Neutrophil (primary cell): ENCODE measurements at regions not wholly inside any gene's neighbourhood (a gene's known extent, or its start where the extent isn't known, plus 50 kb on each side); places are given as distances from the start of the nearest gene placed in this dataset.

ENCODE experiments used
- H3K27ac ChIP-seq: fragments of 200-600 bp; sonication (generic); 2 replicates; pipeline ENCODE4 v1.5.1; 2016; ENCODE audit warnings: mild to moderate bottlenecking, moderate library complexity
- H3K27me3 ChIP-seq: fragments of 200-600 bp; sonication (generic); 2 replicates; pipeline ENCODE4 v1.6.0; 2016; ENCODE audit warnings: mild to moderate bottlenecking
- H3K36me3 ChIP-seq: fragments of 200-600 bp; sonication (generic); 2 replicates; pipeline ENCODE4 v1.5.1; 2017
- H3K4me1 ChIP-seq, 2 experiments: fragments of 200-600 bp in 1 of 2; sonication (generic) in 1 of 2; 1 replicate in 1 of 2; 2 replicates in 1 of 2; pipeline versions ENCODE4 v1.5.1 to v1.6.1; 2013 to 2016; ENCODE audit warnings: low read depth in 1 of 2, low read length in 1 of 2, mild to moderate bottlenecking in 1 of 2, moderate library complexity in 1 of 2; ENCODE audit not compliant: control insufficient read depth in 1 of 2, insufficient read depth in 1 of 2
- H3K4me3 ChIP-seq, 2 experiments: fragments of 200-600 bp in 1 of 2; sonication (generic) in 1 of 2; 1 replicate in 1 of 2; 2 replicates in 1 of 2; pipeline ENCODE4 v1.5.1; 2013 to 2016; ENCODE audit warnings: low read depth in 1 of 2, low read length in 1 of 2, mild to moderate bottlenecking in 1 of 2, moderate library complexity in 1 of 2
- H3K9me3 ChIP-seq: fragments of 200-600 bp; sonication (generic); 2 replicates; pipeline ENCODE4 v1.5.1; 2016
- TF ChIP-seq, protein P1 (sequence below): fragments of 200-600 bp; sonication (generic); IDR thresholded peaks from 2 replicates; pipeline ENCODE4 v1.5.1; 2016; ENCODE audit warnings: antibody characterized with exemption

- Histone ChIP-seq H3K27ac (no peak overlapping the region), H3K27me3 (peaks cover 7% of the 10 kb centered on the region), H3K4me1 (no peaks in the 10 kb centered on the region), H3K9me3 (no peaks in the 10 kb centered on the region), H3K36me3 (no peaks in the 10 kb centered on the region), H3K4me3 (no peak overlapping the region)
- TF ChIP-seq, protein P1, sequence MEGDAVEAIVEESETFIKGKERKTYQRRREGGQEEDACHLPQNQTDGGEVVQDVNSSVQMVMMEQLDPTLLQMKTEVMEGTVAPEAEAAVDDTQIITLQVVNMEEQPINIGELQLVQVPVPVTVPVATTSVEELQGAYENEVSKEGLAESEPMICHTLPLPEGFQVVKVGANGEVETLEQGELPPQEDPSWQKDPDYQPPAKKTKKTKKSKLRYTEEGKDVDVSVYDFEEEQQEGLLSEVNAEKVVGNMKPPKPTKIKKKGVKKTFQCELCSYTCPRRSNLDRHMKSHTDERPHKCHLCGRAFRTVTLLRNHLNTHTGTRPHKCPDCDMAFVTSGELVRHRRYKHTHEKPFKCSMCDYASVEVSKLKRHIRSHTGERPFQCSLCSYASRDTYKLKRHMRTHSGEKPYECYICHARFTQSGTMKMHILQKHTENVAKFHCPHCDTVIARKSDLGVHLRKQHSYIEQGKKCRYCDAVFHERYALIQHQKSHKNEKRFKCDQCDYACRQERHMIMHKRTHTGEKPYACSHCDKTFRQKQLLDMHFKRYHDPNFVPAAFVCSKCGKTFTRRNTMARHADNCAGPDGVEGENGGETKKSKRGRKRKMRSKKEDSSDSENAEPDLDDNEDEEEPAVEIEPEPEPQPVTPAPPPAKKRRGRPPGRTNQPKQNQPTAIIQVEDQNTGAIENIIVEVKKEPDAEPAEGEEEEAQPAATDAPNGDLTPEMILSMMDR, result no peak
Measured at GRCh38 chr6:845566-845965, 152.6 kb upstream of the EXOC2 start.

DNA sequence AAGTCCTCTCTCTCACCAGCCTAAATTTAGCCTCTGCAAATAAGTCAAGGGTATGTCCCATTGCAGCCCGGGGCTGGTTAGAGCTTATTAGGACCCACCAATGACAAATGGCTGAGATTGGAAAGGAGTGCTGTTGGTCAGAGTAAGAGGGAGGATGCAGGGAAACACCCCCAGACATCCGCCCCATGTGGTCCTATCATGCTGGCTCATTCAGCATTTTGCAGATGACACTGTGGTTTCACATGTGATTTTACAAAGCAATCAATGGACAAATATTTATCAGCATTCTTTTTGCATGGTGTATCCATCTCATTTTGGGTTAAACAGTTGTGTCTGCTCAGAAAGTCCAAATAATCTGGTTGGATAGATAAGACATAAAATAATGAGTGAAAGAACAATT lies 152.2 kb upstream of the EXOC2 start:
- Histone ChIP-seq H3K4me3 (no peak overlapping the region), H3K4me1 (no peaks in the 10 kb centered on the region), H3K27ac (no peak overlapping the region), H3K36me3 (no peaks in the 10 kb centered on the region), H3K27me3 (peaks cover 7% of the 10 kb centered on the region), H3K9me3 (no peaks in the 10 kb centered on the region)
- TF ChIP-seq, protein P1, result no peak

DNA sequence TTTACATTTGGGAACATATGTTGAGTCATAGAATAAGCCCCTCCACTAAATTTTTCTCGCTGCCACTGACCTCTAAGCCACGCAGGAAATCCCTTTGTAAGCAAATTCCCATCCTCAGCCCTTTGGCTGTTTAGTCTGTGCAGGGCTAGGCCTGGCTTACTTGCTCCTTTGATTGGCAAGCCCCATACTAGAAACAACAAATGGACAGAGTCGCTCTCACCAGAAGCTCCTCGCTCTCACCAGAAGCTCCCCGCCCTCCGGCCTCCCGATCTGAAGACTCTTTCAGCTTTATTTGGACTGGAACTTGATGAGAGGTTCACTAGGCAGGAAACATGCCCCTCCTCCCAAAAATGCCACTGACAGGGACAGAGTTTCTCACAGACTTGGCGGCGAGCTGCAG lies 149.2 kb upstream of the EXOC2 start:
- Histone ChIP-seq H3K36me3 (no peaks in the 10 kb centered on the region), H3K4me3 (no peak overlapping the region), H3K9me3 (no peaks in the 10 kb centered on the region), H3K27me3 (peaks cover 18% of the 10 kb centered on the region), H3K27ac (no peak overlapping the region), H3K4me1 (no peaks in the 10 kb centered on the region)
- TF ChIP-seq, protein P1, result no peak

- no peaks in the 10 kb centered on the region for H3K36me3 ChIP-seq
- no peaks in the 10 kb centered on the region for H3K9me3 ChIP-seq
- H3K4me3 ChIP-seq, result no peak overlapping the region
- TF ChIP-seq, protein P1, result no peak
- H3K27ac ChIP-seq, result no peak overlapping the region
- H3K27me3 ChIP-seq, result peaks cover 24% of the 10 kb centered on the region
- H3K4me1 ChIP-seq, result no peaks in the 10 kb centered on the region
Measured at GRCh38 chr6:841569-841968, 148.6 kb upstream of the EXOC2 start.

GRCh38 chr6:839201-839600 lies 146.3 kb upstream of the EXOC2 start:
- Histone ChIP-seq H3K27ac (no peak overlapping the region), H3K4me3 (no peak overlapping the region), H3K27me3 (peaks cover 20% of the 10 kb centered on the region), H3K4me1 (no peaks in the 10 kb centered on the region), H3K9me3 (no peaks in the 10 kb centered on the region), H3K36me3 (no peaks in the 10 kb centered on the region)
- TF ChIP-seq, protein P1, result no peak

DNA sequence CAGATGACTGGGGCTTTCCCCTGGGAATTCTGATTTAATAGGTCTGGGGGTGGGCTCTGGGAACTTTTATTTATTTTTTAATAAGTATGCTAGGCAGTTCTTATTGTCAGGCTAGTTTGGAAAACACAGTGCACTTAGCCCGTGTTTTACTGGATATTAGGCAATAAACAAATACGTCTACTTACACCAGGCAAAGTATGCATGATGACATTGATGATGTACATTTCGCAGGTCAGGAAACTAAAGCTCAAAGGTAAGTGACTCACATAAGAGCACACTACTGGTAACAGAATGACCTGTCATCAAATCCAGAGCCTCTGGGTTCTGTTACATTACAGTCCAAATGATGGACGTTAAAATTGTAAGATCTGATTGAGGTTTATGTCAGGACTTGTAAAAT lies 144.4 kb upstream of the EXOC2 start:
- Histone ChIP-seq H3K4me1 (no peaks in the 10 kb centered on the region), H3K36me3 (no peaks in the 10 kb centered on the region), H3K27ac (no peak overlapping the region), H3K27me3 (peaks cover 20% of the 10 kb centered on the region), H3K4me3 (no peak overlapping the region), H3K9me3 (peaks cover 5% of the 10 kb centered on the region)
- TF ChIP-seq, protein P1, result no peak
